ENCODE measurements at regions not wholly inside any gene's neighbourhood (a gene's known extent, or its start where the extent isn't known, plus 50 kb on each side); places are given as distances from the start of the nearest gene placed in this dataset.
A peak's percentile ranks its signal among the peaks of the same experiment; 100 is the strongest.
"Not testable (repeated sequence)": the region's sequence is repeated elsewhere in the genome, so short reads cannot be mapped to it uniquely, and the experiment has no call there.

DNA sequence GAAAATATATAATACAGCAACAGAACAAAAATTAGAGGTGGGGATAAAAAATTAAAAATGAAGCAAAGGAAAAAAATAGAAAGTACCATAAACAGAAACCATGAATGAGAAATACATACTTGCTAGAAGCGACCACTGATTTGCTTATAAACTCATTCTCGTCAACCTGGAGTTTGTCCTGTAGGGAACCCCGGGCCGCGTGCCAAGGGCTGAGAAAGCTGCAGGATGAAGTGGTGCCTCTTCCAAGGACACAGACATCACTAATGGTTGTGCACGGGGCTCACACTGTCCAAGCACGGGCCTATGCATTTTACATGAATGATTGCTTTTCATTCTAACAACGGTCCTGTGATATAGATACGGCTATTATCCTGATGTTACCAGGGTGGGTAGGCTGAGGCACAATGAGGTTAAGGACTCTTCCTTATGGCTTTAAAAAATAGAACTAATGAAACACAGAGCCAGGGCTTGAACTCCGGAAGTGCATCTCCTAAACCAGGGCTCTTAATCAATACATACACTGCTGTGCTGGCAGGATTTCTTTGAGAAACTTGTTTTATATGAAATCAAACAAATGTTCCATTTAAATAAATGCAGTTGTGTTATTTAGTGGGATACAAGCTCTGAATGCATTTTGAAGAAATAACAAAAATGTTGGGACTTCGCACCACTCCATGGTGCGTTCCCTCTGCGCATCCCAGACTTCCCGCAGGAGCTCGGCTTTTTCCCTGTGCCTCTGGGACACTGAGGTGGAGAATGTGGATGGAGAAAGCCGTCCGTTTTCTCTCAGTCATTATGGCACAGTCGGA, 113.9 kb upstream of the PHACTR3 start:
- DNase-seq (ENCODE audit: extremely low read depth in 1 of 2, low read depth in 1 of 2), result not testable (repeated sequence)

DNA sequence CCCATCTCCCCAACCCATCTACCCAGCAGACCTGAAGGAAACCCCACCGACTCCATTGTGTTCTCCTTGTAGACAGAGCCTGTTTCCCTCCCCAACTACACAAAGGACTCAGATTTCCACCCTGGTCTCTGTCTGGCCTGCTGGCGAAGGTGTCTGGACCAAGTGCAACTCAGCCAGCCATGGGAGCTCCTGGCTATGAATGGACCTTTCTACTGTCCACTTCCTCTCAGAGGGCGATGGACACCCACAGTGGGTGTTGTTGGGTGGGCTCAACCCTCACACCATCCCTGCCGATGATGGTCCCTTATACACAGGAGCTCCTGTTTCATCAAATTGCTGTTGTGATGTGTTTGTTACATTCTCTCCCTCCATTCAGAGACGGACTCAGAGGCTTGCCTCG, 112.5 kb upstream of the PHACTR3 start:
- no peak for DNase-seq (ENCODE audit: extremely low read depth in 1 of 2, low read depth in 1 of 2)

DNA sequence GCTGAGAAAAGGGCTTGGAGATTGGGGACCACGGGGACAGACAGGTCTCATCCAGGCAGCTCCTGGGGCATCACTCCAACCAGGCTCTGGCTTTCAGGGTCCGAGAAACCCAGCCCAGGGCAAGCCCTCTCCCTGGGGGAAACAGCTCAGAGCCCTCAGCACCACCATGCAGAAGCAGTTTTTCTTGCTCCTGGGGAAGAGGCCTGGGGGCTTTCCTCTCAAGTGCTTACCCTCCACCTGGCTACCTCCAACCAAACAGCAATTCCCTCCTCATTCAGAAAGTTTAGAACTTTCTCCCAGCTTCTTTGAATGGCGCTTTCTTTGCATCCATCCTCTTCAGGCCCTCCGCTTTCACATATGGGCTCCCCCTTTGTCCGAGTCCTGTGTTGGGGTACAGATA, 110.4 kb upstream of the PHACTR3 start:
- DNase-seq (ENCODE audit: extremely low read depth in 1 of 2, low read depth in 1 of 2), result no peak

DNA sequence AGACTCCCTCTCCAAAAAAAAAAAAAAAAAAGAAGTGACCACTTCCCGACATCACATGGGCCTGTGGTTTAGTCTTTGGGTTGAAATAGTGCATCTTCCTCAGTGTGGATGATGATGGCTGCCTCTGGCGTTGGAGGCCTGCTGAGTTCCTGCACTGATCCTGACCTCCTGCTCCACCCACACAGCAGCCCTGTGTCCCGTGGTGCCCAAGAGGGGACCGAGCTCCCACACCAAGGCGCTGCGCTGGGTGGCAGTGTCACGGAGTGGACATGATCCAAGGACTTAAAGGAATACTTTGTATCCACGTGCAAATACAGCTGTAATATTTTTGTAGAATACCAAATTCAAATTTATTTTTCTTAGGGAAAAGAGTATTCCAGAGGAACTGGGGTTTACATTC, 109.2 kb upstream of the PHACTR3 start:
- no peak for DNase-seq (ENCODE audit: extremely low read depth in 1 of 2, low read depth in 1 of 2)

DNA sequence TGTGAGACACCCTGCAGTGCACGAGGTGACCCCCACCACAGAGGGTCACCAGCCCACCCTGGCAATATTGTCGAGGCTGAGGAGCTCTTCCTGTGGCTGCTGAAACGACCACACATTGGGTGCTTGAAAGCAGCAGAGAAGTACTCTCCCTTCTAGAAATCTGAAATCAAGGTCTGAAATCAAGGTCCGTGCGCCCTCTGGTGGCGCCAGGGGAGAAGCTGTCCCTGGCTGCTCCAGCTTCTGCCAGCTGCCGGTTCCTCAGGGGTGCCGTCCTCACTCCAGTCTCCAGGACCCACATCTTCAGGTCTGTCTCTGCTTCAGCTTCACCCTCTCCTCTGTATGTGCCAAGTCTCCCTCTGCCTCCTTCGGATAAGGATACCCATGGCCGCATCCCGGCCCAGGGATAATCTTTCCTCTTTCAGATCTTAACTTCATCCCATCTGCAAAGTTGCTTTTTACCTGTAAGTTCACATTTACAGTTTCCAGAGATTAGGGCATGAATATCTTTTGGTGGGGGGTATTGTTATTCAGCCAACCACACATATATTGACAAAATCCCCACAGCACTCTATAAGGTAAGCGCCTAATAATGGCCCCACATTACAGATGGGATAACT, 108.3 kb upstream of the PHACTR3 start:
- DNase-seq (ENCODE audit: extremely low read depth in 1 of 2, low read depth in 1 of 2), result peak; percentile 33 to 35

DNA sequence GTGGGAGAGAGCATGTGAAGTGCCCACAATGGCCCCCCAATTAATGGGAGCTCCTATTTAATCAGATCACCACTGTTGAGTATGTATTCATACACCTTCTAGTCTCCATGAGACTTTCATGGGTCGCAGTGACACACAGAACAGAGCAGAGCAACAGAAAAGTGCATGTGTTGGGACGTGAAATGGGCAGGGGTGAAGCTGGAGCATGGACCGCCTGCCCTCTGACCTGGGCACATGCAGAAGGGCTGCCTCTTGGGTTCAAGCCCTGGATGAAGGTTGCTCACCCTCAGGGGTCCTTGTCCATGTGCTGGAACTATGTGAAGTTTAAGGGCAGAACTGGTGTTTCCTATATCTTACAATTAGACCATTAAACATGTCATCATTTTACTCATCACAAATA, 106.0 kb upstream of the PHACTR3 start:
- no peak for DNase-seq (ENCODE audit: extremely low read depth in 1 of 2, low read depth in 1 of 2)

DNA sequence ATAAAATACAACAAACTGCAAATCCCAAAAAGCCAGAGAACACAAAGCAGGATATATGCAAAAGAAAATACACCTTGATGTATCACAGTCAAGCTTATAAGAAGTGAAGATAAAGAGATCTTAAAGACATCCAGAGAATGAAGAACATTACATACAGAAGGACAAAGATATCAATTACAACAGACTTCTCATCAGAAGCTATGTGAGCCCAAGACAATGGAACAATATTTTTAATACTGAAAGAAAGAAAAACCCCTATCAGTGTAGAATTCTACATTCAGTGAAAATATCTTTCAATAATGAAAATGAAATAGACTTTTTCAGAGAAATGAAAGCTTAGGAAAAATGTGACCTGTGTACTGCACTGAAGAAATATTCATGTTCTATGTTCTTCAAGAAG, 104.5 kb upstream of the PHACTR3 start:
- no peak for DNase-seq (ENCODE audit: extremely low read depth in 1 of 2, low read depth in 1 of 2)

DNA sequence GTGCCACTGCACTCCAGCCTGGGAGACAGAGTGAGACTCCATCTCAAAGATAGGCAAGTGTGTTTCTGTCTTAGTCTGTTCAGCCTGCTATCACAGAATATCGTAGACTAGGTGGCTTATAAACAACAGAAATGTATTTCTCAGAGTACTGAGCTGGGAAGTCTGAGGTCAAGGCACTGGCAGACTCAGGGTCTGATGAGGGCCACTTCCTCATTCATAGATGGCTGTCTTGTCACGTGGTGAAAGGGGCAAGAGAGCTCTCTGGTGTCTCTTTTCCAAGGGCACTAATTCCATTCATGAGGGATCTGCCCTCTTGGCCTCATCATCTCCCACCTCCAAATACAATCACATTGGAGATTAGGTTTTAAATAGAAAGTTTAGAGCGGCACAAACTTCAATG, 95.6 kb upstream of the PHACTR3 start:
- DNase-seq (ENCODE audit: extremely low read depth in 1 of 2, low read depth in 1 of 2), result no peak

DNA sequence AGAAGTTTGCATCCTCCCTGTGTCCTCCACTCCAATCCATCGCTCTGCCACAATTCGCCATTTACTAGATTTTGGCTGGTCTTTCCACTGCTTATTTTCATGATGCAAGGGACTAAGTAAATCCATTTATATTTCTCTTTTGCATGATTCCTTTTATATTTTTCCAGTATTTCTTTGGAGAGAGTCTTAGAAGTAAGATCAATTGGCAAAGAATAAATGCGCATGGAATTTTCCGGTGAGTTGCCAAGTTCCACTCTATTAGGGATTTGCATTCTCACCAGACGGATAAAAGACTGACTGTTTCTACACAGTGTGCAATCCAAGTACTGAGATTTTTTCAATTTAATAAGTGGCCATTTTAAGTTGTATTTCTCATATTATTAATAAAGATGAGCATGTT, 91.7 kb upstream of the PHACTR3 start:
- DNase-seq (ENCODE audit: extremely low read depth in 1 of 2, low read depth in 1 of 2), result no peak

DNA sequence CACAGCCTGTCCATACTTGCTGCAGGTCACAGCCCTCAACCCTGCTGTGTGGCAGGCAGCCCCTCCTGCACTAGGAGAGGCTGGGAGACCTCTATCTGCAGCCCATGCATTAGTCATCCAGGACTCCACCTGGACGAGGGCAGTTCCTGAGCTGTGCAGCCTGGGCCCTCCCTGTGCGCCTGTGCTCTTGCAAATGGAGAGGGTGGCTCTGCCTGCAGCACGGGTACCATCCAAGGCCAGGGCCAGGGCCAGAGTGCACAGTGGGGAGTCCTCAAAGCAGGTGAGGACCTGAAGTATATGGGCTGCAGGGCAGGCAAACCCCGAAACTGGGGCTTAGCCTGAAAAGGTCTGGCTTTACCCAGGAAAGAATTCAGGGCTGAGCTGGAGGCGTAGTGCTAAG, 89.8 kb upstream of the PHACTR3 start:
- DNase-seq (ENCODE audit: extremely low read depth in 1 of 2, low read depth in 1 of 2), result no peak

DNA sequence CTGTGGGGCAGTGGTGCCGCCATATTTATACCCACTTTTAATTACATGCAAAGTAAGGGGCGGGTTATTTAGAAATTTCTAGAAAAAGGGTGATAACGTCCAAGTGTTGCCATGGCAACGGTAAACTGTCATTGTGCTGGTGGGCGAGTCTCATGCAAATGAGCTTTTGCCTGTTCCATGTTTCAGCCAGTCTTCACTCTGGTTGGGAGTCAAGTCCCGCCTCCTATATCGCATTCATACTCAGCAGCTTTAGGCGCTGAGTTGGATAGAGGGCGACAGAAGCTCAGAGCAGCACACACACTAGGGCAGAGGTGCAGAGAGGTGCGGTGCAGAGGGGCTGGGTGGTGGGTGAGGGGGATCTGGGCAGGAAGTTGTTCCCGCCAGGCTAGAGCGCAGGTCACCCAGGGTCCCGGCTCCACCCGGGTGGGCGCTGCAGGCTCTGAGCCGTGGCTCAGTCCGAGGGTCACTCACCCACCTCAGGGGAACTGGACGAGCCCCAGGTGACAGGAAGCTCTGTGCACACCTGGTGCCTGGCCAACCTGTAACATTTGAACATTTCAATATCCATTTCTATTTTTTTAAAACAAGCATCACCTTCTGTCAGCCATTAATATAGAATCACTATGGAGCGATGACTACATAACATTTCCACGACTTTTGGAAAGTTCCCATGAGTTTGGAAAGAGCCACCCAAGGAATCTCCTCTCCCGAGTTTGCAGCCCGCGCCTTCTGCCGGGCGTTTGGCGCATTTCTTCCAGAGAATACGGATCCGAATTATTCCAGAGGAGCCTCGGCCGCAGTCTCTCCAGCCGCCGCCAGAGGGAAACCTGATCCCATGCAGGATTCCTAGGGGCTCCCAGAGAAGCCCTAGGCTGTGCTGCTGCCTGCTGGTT, 89.1 kb upstream of the PHACTR3 start:
- DNase-seq (ENCODE audit: extremely low read depth in 1 of 2, low read depth in 1 of 2), result no peak

DNA sequence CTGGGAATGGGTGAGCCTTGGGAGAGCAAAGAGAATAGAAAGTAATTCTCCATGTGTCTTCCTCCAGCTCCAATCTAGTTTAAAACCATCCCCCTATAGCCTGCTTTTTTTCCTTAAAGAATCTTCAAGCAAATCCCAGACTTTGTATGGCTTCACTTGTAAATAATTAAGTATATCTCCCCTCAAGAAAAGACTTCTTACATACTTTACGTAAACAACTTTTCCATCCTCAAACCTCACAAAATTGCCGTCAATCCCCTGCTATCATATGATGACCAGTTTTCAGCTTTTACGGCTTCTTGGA, 88.5 kb upstream of the PHACTR3 start:
- DNase-seq (ENCODE audit: extremely low read depth in 1 of 2, low read depth in 1 of 2), result no peak

DNA sequence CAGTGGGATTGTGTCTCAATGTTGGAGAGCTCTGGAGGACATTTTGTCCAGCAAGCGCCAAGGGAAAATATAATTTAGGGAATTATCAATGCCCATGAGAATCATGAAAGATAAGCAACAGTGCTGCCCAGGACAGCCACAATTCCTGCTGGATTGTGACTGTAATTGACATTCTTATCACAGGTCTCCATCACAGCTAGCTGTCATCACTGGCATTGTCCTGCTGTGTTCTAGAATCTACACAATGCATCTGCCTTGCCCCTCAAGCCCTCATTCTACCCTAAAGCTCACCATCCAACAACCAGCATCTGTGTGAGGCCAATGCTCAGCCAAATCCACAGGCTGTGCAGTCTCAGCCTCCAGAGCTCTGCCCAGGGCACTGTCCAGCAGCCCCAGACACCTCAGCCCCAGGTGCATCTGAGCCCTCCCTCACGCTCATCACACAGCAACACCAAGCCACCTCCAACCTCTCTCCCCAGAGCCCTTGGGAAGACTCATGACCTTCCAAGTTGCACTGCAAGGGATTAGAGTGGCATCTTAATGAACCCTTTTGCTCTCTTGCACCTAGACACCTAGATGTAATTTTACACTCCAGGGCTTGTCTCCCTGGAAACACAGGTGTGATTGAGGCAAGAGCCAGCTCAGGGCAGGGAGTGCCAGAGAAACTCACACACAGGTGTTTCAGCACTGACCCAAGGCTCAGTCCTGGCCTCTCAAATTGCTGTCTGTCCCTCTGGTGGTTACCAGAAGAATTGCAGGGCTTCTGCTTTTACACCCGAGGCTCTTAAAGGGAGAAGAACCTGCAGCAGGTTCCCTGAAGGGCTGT, 85.2 kb upstream of the PHACTR3 start:
- DNase-seq (ENCODE audit: extremely low read depth in 1 of 2, low read depth in 1 of 2), result no peak

DNA sequence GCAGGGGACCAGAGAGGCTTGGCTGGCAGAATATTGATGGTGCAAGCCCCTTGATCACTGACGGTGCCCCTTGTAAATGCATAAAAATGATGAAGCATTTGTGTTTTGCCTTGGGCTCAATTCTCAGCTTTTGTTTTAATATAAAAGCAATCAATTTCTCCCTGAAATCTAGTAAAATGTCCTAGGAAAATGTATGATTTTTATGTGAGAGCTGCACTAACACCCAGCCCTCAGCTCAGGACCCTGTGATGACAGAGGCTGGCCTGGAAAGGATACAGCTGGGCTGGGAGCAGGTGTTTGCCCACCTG, 84.7 kb upstream of the PHACTR3 start:
- DNase-seq (ENCODE audit: extremely low read depth in 1 of 2, low read depth in 1 of 2), result no peak

DNA sequence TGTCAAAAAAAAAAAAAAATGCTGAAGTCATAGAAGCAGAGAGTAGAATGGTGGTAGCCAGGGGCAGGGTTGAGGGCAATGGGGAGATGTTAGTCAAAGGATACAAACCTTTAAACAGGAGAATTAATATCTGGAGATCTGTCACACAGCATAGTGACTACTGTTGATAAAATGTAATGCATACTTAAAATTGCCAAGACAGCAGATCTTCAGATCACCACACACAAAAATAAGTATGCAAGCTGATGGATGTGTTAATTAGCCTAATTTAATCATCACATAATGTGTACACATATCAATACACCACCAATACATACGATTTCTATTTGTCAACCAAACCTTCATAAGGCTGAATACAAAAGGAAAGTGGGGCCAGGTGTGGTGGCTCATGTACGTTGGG, 83.5 kb upstream of the PHACTR3 start:
- DNase-seq (ENCODE audit: extremely low read depth in 1 of 2, low read depth in 1 of 2), result no peak

DNA sequence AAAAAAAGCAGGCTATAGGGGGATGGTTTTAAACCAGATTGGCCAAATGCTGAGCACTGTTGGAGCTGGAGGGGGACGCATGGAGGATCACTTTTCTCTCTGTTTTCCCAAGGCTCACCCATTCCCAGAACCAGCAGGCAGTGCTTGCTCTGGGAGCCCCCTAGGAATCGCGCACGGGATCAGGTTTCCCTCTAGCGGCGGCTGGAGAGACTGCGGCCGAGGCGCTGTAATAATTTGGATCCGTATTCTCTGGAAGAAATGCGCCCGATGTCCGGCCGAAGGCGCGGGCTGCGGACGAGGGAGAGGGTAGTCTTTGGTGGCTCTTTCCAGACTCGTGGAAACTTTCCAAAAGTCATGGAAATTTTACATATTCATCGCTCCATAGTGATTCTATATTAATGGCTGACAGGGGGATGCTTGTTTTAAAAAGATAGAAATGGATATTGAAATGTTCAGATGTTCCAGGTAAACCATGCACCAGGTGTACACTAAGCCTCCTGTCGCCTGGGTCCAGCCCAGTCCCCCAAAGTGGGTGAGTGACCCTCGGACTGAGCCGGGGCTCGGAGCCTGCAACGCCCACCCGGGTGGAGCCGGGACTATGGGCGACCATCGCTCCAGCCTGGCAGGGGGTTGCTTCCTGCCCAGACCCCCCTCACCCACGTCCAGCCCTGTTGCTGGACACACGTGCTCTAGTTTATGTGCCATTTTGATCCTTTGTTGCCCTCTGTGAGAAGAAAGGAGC, 78.7 kb upstream of the PHACTR3 start:
- no peak for DNase-seq (ENCODE audit: extremely low read depth in 1 of 2, low read depth in 1 of 2)

DNA sequence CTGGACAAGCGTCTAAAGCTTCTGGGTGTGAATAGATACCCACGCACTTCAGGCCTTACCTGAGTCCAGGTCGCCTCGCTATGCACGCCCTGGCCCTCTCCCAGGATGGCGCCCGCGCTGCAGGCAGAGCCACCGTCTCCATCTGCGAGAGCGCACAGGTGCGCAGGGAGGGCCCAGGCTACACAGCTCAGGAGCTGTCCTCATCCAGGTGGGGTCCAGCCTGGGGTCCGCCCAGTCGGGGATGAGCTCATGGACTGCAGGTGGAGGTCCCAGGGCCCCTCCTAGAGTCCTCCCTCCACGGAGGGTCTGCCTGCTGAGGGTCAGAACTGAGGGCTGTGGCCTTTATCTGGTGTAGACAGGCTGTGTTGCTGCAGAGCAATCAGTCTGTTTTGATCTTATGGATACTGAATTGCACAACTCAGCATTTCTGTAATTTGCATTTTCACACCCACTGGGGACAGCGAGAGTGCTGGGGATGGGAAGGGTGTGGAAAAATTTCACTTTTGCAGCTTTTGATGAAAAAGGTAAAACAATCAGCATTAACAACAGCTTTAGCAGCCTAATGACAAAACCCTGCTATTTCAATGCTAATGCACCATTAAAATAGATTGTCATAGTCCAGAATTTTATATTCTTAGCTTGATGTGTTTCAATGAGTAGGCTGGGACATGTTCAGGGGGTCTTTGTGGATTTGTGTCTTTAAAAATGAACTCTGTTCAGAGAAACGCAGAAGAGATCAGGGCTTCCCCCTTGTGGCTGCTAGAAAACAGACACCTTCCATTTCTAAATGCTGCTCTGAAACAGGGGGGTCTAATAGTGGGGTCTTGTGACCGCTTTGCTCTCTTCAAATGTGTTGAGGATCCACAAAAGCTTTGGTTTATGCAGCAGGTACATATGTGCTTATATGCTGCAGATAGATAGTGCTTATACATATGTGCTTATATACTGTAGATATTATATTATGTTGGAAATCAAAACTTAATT, 77.8 kb upstream of the PHACTR3 start:
- no peak for DNase-seq (ENCODE audit: extremely low read depth in 1 of 2, low read depth in 1 of 2)

DNA sequence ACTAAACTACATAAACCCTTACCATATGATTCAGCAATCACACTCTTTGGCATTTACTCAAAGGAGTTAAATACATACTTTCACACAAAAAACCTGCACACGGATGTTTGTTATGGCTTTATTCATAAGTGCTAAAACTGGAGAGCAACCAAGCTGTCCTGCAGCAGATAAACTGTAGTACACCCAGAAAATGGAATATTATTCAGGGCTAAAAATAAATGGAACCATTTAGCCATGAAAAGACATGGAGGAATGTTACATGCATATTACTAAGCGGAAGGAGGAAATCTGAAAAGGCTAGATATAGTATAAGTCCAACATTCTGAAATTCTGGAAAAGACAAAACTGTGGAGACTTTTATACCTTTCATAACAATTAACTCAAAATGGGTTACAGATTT, 73.6 kb upstream of the PHACTR3 start:
- no peak for DNase-seq (ENCODE audit: extremely low read depth in 1 of 2, low read depth in 1 of 2)

DNA sequence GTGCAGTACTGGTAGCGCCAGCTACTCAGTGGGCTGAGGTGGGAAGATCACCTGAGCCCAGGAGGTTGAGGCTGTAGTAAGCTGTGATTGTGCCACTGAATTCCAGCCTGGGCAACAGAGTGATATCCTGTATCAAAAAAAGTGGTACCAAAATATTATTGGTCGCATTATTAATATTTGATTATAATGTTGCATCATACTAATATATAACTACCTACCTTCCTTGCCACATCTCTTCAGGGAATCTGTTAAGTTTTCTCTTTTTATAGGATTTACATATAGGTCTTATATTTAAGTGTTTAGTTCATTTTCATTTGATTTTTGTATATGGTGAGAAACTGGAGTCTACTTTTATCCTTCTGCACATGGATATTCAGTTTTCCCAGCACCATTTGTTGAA, 66.3 kb upstream of the PHACTR3 start:
- no peak for DNase-seq (ENCODE audit: extremely low read depth in 1 of 2, low read depth in 1 of 2)

All from stimulated activated CD8-positive, alpha-beta memory T cell treated with anti-CD3 and anti-CD28 coated beads, Interleukin-7, amount 100 ng/mL, for 48 hours (primary cell).